ENCODE measurements at regions not wholly inside any gene's neighbourhood (a gene's known extent, or its start where the extent isn't known, plus 50 kb on each side); places are given as distances from the start of the nearest gene placed in this dataset.

DNA sequence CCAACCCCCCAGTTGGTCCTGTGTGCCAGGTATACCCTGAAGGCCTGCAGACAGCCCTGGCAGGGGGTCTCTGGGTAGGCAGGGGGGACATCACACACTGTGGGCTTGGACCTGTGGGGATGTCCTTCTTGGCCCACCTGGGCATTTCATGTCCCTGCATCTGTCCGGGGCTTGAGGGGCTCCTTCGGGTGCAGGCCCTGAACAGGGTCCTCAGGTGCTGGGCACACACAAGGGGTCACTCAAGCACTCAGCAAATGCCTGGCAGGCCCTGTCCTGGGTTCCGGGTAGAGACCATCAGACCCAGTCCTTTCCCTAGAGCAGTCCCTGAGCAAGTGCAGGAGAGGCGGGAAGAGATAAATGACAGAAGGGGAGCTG is 70.5 kb upstream of the WNT11 start:
- 94 to 100% methylated on average over 4 of the region's 4 CpGs for WGBS, 2 donors
- Histone ChIP-seq H3K9ac (ENCODE audit: insufficient read depth in 1 of 2, low read length in 2 of 2) (peak overlapping the region in 1 of 2 donors; percentile 25), H3K36me3 (ENCODE audit: control insufficient read depth in 4 of 4, insufficient read depth in 4 of 4, low read length in 4 of 4) (no peaks in the 10 kb centered on the region), H3K9me3 (ENCODE audit: control insufficient read depth in 4 of 4, insufficient read depth in 3 of 4, low read length in 3 of 4) (peaks cover 0 to 12% (median 3%) of the 10 kb centered on the region in 4 donors), H3K4me3 (no peak overlapping the region), H3K4me1 (ENCODE audit: control insufficient read depth in 5 of 5, insufficient read depth in 5 of 5, low read length in 5 of 5) (peaks cover 0 to 7% (median 0%) of the 10 kb centered on the region in 5 donors), H3K27me3 (ENCODE audit: control insufficient read depth in 3 of 3, insufficient read depth in 3 of 3, low read length in 2 of 3) (no peaks in the 10 kb centered on the region), H3K27ac (ENCODE audit: low read depth in 1 of 2, low read length in 1 of 2) (no peak overlapping the region)
- TF ChIP-seq, protein P1, sequence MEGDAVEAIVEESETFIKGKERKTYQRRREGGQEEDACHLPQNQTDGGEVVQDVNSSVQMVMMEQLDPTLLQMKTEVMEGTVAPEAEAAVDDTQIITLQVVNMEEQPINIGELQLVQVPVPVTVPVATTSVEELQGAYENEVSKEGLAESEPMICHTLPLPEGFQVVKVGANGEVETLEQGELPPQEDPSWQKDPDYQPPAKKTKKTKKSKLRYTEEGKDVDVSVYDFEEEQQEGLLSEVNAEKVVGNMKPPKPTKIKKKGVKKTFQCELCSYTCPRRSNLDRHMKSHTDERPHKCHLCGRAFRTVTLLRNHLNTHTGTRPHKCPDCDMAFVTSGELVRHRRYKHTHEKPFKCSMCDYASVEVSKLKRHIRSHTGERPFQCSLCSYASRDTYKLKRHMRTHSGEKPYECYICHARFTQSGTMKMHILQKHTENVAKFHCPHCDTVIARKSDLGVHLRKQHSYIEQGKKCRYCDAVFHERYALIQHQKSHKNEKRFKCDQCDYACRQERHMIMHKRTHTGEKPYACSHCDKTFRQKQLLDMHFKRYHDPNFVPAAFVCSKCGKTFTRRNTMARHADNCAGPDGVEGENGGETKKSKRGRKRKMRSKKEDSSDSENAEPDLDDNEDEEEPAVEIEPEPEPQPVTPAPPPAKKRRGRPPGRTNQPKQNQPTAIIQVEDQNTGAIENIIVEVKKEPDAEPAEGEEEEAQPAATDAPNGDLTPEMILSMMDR (IDR thresholded peaks at IDR 0.05; ENCODE audit: control extremely low read depth, extremely low read depth) = no peak
- ATAC-seq (ENCODE audit: insufficient read depth, low FRiP score) = no peak
- no peak for DNase-seq

DNA sequence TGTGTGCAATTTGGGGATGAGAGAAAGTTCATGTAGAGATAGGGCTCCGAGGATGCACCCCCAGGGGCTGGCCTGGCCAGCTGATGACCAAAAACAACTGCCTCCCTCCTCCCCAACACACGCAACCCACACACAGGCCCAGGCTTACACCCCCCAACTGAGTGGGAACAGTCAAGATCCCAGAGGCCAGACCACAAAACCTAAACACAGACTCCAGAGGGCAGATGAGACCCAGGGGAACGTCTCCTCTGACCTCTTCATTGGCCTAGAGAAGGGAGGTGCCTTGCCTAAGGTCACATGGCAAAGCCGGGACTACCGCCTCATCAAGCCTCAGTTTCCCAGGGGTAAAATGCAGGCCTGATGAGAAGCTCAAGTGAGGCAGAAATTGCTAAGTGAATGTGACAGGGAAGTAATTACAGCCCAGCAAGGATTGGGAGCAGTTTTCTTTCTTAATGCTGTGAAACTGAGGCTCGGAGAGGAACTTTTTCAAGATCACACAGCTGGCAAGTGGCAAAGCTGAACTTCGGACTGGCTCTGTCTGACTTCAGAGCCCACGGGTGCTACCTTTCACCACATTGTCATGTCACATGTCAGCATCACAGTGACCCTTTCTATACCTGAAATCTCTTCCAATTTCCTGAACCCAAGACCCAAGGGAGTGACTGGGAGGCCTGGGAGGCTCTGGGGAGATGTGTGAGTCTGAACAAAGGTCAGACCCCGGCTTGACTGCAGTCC is 69.9 kb upstream of the WNT11 start:
- Histone ChIP-seq H3K4me1 (ENCODE audit: control insufficient read depth in 5 of 5, insufficient read depth in 5 of 5, low read length in 5 of 5) (peaks cover 0 to 9% (median 3%) of the 10 kb centered on the region in 5 donors), H3K27ac (ENCODE audit: low read depth in 1 of 2, low read length in 1 of 2) (no peak overlapping the region), H3K9me3 (ENCODE audit: control insufficient read depth in 4 of 4, insufficient read depth in 3 of 4, low read length in 3 of 4) (peaks cover 0 to 12% (median 3%) of the 10 kb centered on the region in 4 donors), H3K9ac (ENCODE audit: insufficient read depth in 1 of 2, low read length in 2 of 2) (peak overlapping the region in 1 of 2 donors; percentile 25), H3K27me3 (ENCODE audit: control insufficient read depth in 3 of 3, insufficient read depth in 3 of 3, low read length in 2 of 3) (no peaks in the 10 kb centered on the region), H3K4me3 (no peak overlapping the region), H3K36me3 (ENCODE audit: control insufficient read depth in 4 of 4, insufficient read depth in 4 of 4, low read length in 4 of 4) (no peaks in the 10 kb centered on the region)
- 86 to 90% methylated on average over 9 of the region's 9 CpGs for WGBS, 2 donors
- TF ChIP-seq, protein P1 (IDR thresholded peaks at IDR 0.05; ENCODE audit: control extremely low read depth, extremely low read depth) = no peak
- ATAC-seq (ENCODE audit: insufficient read depth, low FRiP score) (no peak), DNase-seq (no peak)

DNA sequence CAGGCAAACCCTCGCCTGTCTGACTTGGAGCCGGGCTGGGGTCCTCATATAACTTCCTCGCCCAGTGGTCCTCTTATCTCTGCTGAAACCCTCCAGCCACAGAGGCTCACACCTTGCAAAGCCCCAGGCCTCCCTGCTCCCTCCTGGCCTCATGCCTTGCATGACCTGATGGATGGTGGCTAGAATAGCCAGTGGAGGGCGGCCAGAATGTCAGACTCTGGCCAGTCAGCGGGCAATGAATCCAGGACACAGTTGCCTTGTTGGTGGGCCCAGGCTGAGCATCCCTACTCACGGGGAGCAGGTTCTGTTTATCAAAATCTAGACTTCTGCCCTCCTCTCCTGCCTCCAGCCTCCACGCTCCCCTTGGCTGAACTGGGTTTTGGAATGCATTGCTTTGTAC is 69.1 kb upstream of the WNT11 start:
- no peak overlapping the region for H3K9ac ChIP-seq (ENCODE audit: insufficient read depth in 1 of 2, low read length in 2 of 2)
- H3K4me3 ChIP-seq = no peak overlapping the region
- no peak overlapping the region for H3K27ac ChIP-seq (ENCODE audit: low read depth in 1 of 2, low read length in 1 of 2)
- no peaks in the 10 kb centered on the region for H3K27me3 ChIP-seq (ENCODE audit: control insufficient read depth in 3 of 3, insufficient read depth in 3 of 3, low read length in 2 of 3)
- peaks cover 0 to 16% (median 11%) of the 10 kb centered on the region in 5 donors for H3K4me1 ChIP-seq (ENCODE audit: control insufficient read depth in 5 of 5, insufficient read depth in 5 of 5, low read length in 5 of 5)
- TF ChIP-seq, protein P1 (IDR thresholded peaks at IDR 0.05; ENCODE audit: control extremely low read depth, extremely low read depth) = no peak
- DNase-seq (no peak), ATAC-seq (ENCODE audit: insufficient read depth, low FRiP score) (no peak)
- H3K36me3 ChIP-seq (ENCODE audit: control insufficient read depth in 4 of 4, insufficient read depth in 4 of 4, low read length in 4 of 4) = no peaks in the 10 kb centered on the region
- WGBS, 2 donors = 95 to 98% methylated on average over 7 of the region's 7 CpGs
- H3K9me3 ChIP-seq (ENCODE audit: control insufficient read depth in 4 of 4, insufficient read depth in 3 of 4, low read length in 3 of 4) = peaks cover 0 to 12% (median 3%) of the 10 kb centered on the region in 4 donors

All from lung (tissue), 11 donors.